HG03064 (cell line): ENCODE measurements at regions not wholly inside any gene's neighbourhood (a gene's known extent, or its start where the extent isn't known, plus 50 kb on each side); places are given as distances from the start of the nearest gene placed in this dataset.

Experiments used
- ATAC-seq: cut with Tn5 transposase; IDR thresholded peaks from one replicate; pipeline ENCODE4 v1.9.1; 2021; ENCODE audit warnings: low read depth; ENCODE audit not compliant: unreplicated experiment

- no peak for ATAC-seq
Measured at GRCh38 chr5:87097664-87098063, 170.0 kb upstream of the RASA1 start.

GRCh38 chr5:87099291-87099839 lies 168.3 kb upstream of the RASA1 start:
- no peak for ATAC-seq

DNA sequence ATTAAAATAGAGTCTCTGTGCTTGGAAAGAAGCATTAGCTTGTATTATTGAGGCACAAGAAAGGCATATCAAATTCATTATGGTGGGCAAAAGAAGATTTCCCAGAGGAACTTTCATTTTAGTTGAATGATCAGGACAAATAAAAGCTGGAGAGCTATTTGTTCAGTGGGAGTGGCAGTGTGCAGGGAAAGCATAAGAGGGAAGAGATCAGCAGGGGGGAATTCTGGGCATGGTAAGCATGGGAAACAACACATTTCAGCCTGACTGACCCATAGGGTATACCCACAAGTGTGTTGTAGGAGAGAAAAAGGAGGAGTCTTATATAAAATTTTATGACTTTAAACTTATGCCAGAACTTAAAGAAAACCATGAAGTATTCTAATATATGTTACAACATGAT lies 167.7 kb upstream of the RASA1 start:
- no peak for ATAC-seq

DNA sequence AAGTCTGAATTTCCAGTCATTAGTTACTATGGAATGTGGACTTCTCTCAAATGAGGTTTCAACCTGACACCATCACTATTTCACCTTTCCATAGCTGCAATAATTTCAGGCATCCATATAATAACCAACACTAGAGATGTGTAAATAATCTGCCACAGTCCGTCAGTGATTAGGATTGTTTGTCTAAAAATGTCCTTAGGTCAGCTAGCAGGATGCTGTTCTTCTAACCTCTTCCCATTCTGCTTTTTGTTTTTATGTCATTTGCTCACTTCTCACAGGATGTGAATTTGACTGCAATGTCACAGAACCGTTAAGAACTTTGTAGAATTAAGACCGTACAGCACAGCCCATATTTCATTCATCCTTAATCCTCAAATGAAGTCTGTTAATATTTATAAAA lies 166.4 kb upstream of the RASA1 start:
- ATAC-seq = no peak

DNA sequence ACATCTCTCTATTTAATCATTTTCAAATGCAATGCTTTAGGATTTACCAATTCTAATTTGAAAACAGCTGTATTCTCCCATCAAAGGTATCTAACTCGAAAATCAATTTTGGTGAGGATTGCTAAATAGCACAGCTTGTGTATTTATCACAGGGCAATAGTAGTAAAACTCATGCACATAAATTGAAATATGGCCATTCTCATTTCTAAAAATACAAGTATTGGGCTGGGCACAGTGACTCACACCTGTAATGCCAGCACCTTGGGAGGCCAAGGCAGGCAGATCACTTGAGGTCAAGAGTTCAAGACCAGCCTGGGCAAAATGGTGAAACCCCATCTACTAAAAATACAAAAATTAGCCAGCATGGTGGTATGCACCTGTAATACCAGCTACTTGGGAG lies 164.8 kb upstream of the RASA1 start:
- no peak for ATAC-seq

DNA sequence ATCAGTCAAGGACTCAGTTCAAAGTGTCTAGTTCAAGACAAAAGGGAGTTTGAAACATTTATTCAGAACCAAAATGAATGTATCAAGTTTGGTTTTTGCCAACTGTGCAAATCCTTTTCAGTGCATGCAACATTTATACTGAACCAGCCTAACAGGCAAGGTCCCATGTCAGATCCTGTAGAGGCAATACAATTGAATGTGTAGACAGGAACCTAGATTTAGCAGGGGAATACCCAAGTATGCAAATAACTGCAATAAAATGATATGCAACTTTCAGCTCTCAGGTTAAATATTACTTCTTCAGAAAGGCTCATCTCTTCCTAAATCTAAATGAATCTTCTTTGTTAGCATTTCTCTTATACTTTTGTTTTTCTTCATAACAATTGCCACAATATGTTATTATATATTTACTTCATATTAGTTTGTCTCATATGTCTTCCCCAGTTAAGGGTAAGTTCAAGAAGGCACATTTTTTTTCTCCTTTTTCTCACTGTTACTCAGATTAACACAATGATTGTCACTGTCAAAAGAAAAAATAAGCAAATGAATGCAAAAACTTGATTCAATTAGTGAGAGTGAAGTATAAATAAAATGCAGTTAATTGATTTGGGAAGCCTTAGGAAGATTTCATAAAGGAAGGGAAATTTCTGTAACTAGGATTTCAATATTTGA lies 163.9 kb upstream of the RASA1 start:
- ATAC-seq = peak; percentile 91

- no peak for ATAC-seq
Measured at GRCh38 chr5:87105577-87105976, 162.1 kb upstream of the RASA1 start.

- ATAC-seq = no peak
Measured at GRCh38 chr5:87109746-87110145, 157.9 kb upstream of the RASA1 start.

DNA sequence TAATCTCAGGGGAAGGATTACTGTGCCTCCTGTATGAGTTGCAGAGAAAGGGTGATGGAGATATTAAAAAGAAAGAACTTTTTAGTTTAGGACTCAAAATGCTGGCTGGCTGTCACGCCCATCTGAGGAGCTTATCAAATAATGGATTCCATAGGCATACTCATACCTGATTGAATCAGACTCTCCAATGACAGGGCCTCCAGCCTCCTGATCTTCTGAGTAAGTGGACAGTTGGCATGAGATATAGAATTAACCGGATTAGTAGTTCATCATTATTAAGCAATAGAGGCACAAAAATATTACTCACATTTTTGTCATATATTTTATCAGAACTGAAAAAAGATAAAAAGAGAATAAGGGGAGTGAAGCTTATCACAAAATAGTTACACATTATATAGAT lies 157.0 kb upstream of the RASA1 start:
- ATAC-seq = no peak

GRCh38 chr5:87113861-87114260 lies 153.8 kb upstream of the RASA1 start:
- no peak for ATAC-seq

DNA sequence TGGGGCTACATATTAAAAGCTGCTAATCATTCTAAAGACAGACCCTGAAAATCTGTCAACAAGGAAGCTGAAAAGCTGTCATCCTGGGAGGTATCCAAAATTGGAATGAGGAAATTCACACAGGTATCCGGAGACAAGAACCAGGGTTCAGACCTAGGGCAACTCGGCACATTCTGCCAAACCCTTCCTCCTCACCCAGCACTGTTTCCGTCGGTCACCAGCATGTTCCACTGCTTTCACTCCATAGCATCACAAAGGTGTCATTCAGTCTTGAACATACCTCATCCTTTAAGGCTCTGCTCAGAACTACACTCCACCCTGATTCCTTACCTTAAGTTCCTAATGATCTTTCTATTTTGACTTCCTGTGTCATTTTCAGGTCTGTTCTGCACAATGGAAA lies 153.1 kb upstream of the RASA1 start:
- ATAC-seq = no peak

GRCh38 chr5:87115839-87116364 lies 151.8 kb upstream of the RASA1 start:
- no peak for ATAC-seq

DNA sequence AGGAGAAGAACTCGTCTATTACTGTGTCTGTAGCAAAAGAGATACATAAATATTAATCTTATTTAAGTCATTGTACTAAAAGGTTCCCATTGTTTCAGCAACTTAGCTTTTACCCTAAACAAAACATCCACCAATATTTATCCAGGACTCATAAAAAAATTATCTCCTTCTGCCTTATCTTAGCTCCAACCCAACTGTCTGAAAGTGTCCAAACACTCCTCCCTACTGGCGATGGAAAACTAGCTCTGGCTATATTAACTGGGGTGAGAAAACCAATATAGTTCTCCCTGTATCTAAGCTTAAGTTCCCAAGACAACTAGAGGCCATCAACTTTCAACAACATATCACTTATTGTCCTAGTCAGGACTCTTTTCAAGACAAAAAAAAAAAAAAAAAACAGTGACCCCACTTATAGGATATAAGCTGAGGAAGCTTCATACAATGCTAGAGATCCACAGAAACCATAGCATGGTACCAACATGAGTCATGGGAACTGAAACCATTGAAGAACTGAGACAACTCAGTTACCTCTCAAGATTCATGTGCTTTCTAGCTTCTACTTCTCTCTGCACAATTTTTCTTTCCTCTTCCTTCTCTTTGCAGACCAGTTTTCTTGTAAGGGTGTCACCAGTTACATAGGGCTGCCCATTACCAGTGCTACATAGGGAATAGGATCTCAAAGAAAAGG lies 150.7 kb upstream of the RASA1 start:
- peak; percentile 68 for ATAC-seq

DNA sequence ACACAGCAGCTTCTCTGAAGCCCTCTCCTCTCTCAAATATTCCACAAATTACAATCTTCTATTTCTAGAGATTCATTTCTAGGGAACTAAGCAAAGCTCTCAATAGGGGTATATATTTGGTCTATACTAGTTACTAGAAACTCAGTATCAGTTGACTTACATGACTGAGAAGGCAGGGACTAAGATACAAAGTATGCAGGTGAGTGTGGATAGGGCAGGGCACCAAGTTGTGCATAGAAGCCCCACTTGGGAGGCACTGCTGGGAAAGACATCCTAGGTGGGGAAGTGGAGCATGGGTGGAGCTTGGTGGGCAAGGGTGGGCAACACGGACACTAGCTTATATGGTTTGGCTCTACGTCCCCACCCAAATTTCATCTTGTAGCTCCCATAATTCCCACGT lies 148.1 kb upstream of the RASA1 start:
- no peak for ATAC-seq

DNA sequence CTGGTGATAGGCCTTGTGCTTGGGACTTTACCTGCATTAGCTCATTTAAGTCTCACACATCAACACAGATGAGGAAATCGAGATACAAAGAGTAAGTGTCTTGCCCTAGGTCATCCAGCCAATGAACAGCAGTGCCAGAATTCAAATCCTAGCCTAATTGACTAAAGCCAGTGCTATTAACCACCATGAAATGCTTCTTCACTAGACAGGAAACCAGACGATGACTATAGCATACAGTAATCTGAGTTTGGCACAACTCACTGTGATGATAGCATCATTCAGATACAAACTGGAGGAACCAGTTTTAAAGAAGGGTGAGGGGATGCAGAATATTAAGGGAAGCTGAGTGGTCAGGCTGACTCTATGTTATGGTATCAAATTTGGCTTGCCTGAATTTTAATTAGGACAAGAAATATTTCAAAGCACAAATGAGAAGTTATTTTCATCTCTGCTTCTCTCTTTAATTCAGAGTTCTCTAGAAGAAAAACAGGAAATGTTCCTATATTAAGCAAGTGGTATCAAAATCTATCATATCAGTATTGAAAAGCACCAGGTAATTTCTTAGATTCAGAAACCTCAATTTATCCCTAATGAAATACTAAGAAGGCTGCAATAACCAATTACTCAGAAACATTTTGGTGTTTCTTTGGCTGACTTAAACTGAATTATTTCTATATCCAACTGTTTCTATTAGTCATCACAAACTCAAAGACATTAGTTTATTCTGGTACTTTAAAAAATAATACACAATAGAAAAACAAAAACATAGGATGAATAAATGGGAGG lies 147.0 kb upstream of the RASA1 start:
- ATAC-seq = no peak

- ATAC-seq = peak; percentile 72
Measured at GRCh38 chr5:87121304-87122150, 146.2 kb upstream of the RASA1 start.

- no peak for ATAC-seq
Measured at GRCh38 chr5:87122151-87122977, 145.3 kb upstream of the RASA1 start.

GRCh38 chr5:87125766-87126165 lies 141.9 kb upstream of the RASA1 start:
- ATAC-seq = no peak

DNA sequence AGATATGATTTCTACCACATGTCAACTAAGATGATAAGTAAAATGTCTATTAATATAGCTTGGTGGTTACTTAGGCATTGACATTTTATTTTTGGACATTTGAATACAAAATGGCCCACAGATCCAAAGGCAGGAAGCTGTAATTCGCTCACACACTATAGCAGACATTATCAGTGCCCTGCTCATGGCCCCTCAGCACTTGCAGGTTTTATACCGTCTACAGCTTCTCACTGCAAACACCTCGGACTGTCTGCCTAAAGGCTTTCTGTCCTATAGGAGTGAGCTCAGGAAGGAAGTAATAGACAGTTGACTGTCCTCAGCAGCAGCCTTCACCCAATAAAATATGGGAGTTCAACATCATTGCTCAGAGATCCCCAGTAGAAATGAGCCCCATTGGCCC lies 140.8 kb upstream of the RASA1 start:
- no peak for ATAC-seq
